Activated T-helper 1 cell treated with anti-CD3 and anti-CD28 coated beads, Interleukin-12 subunit alpha, Interleukin-12 subunit beta, Interleukin-2, Interleukin-4 antibody, amounts not matched to agents 30 ng/mL and 10 ng/mL and 1 ng/mL, durations not matched to agents 14 hours and 24 hours and 36 hours (primary cell): ENCODE measurements at regions not wholly inside any gene's neighbourhood (a gene's known extent, or its start where the extent isn't known, plus 50 kb on each side); places are given as distances from the start of the nearest gene placed in this dataset.

Experiments
- DNase-seq: peaks from one replicate; pipeline ENCODE4 v3.0.0; 2021; ENCODE audit warnings: low spot score
- H3K27ac Mint-ChIP-seq: one replicate; pipeline ENCODE4 v1.8.0; 2021; ENCODE audit warnings: mild to moderate bottlenecking, mixed read lengths
- H3K27me3 Mint-ChIP-seq: one replicate; pipeline ENCODE4 v1.8.0; 2022; ENCODE audit warnings: mild to moderate bottlenecking, moderate library complexity, mixed read lengths; ENCODE audit not compliant: insufficient read depth
- H3K36me3 Mint-ChIP-seq: one replicate; pipeline ENCODE4 v1.8.0; 2021; ENCODE audit warnings: low read depth, mixed read lengths
- H3K4me1 Mint-ChIP-seq: one replicate; pipeline ENCODE4 v1.8.0; 2021; ENCODE audit warnings: low read depth, mixed read lengths
- H3K4me3 Mint-ChIP-seq: one replicate; pipeline ENCODE4 v1.8.0; 2021; ENCODE audit warnings: mild to moderate bottlenecking, moderate library complexity, mixed read lengths
- H3K9me3 Mint-ChIP-seq: one replicate; pipeline ENCODE4 v1.8.0; 2021; ENCODE audit warnings: mixed read lengths
- intact Hi-C: fragments of 100-400 bp; cut with micrococcal nuclease; formaldehyde crosslinking; loops from one replicate; pipeline ENCODE4 v1.15.1; 2024

GRCh38 chr6:87899499-87900147, 148.0 kb upstream of the SPACA1 start:
- intact Hi-C loops = no loop called here
- Mint-ChIP-seq H3K27me3 (peaks cover 17% of the 10 kb centered on the region), H3K27ac (no peak overlapping the region), H3K4me3 (no peak overlapping the region), H3K4me1 (no peaks in the 10 kb centered on the region), H3K9me3 (no peaks in the 10 kb centered on the region), H3K36me3 (no peaks in the 10 kb centered on the region)
- no peak for DNase-seq

GRCh38 chr6:87897663-87898062, 150.0 kb upstream of the SPACA1 start:
- H3K4me1 Mint-ChIP-seq = no peaks in the 10 kb centered on the region
- H3K9me3 Mint-ChIP-seq = no peaks in the 10 kb centered on the region
- no peaks in the 10 kb centered on the region for H3K36me3 Mint-ChIP-seq
- intact Hi-C loops = no loop called here
- H3K4me3 Mint-ChIP-seq = no peak overlapping the region
- H3K27ac Mint-ChIP-seq = no peak overlapping the region
- H3K27me3 Mint-ChIP-seq = peaks cover 11% of the 10 kb centered on the region
- no peak for DNase-seq

GRCh38 chr6:87897013-87897412, 150.6 kb upstream of the SPACA1 start:
- no peaks in the 10 kb centered on the region for H3K9me3 Mint-ChIP-seq
- H3K27me3 Mint-ChIP-seq = peaks cover 11% of the 10 kb centered on the region
- H3K27ac Mint-ChIP-seq = no peak overlapping the region
- H3K4me1 Mint-ChIP-seq = no peaks in the 10 kb centered on the region
- H3K4me3 Mint-ChIP-seq = no peak overlapping the region
- H3K36me3 Mint-ChIP-seq = no peaks in the 10 kb centered on the region
- intact Hi-C loops = no loop called here
- DNase-seq = no peak

GRCh38 chr6:87887266-87887665, 160.4 kb upstream of the SPACA1 start:
- Mint-ChIP-seq H3K27ac (no peak overlapping the region), H3K9me3 (no peaks in the 10 kb centered on the region), H3K27me3 (peaks cover 6% of the 10 kb centered on the region), H3K36me3 (no peaks in the 10 kb centered on the region), H3K4me3 (no peak overlapping the region), H3K4me1 (no peaks in the 10 kb centered on the region)
- no peak for DNase-seq
- intact Hi-C loops = no loop called here

- Mint-ChIP-seq H3K9me3 (peaks cover 3% of the 10 kb centered on the region), H3K4me1 (no peaks in the 10 kb centered on the region), H3K4me3 (no peak overlapping the region), H3K27ac (no peak overlapping the region), H3K36me3 (no peaks in the 10 kb centered on the region), H3K27me3 (peaks cover 8% of the 10 kb centered on the region)
- intact Hi-C loops = no loop called here
- DNase-seq = no peak
Observed at GRCh38 chr6:87884203-87884602, 163.4 kb upstream of the SPACA1 start.

- Mint-ChIP-seq H3K4me3 (no peak overlapping the region), H3K9me3 (peaks cover 3% of the 10 kb centered on the region), H3K27ac (no peak overlapping the region), H3K4me1 (no peaks in the 10 kb centered on the region), H3K27me3 (peaks cover 13% of the 10 kb centered on the region), H3K36me3 (no peaks in the 10 kb centered on the region)
- intact Hi-C loops = no loop called here
- DNase-seq = no peak
Observed at GRCh38 chr6:87881342-87881895, 166.2 kb upstream of the SPACA1 start.

GRCh38 chr6:87879132-87879861, 168.3 kb upstream of the SPACA1 start:
- Mint-ChIP-seq H3K9me3 (peaks cover 3% of the 10 kb centered on the region), H3K36me3 (no peaks in the 10 kb centered on the region)

GRCh38 chr6:87875781-87876180, 171.9 kb upstream of the SPACA1 start:
- Mint-ChIP-seq H3K9me3 (no peaks in the 10 kb centered on the region), H3K27me3 (peaks cover 22% of the 10 kb centered on the region), H3K4me3 (no peak overlapping the region), H3K27ac (no peak overlapping the region), H3K36me3 (no peaks in the 10 kb centered on the region), H3K4me1 (no peaks in the 10 kb centered on the region)
- DNase-seq = no peak
- intact Hi-C loops = no loop called here

More at GRCh38 chr6:87879132-87879861, 168.3 kb upstream of the SPACA1 start:
- intact Hi-C loops = no loop called here
- no peak for DNase-seq
- no peak overlapping the region for H3K4me3 Mint-ChIP-seq
- no peak overlapping the region for H3K27ac Mint-ChIP-seq
- no peaks in the 10 kb centered on the region for H3K4me1 Mint-ChIP-seq
- H3K27me3 Mint-ChIP-seq = peaks cover 22% of the 10 kb centered on the region

- H3K4me1 Mint-ChIP-seq = no peaks in the 10 kb centered on the region
Observed at GRCh38 chr6:87873556-87873955, 171.5 kb upstream of the AKIRIN2 start.

GRCh38 chr6:87870556-87870955, 168.5 kb upstream of the AKIRIN2 start:
- Mint-ChIP-seq H3K4me1 (no peaks in the 10 kb centered on the region), H3K27me3 (peaks cover 3% of the 10 kb centered on the region), H3K27ac (no peak overlapping the region), H3K9me3 (no peaks in the 10 kb centered on the region), H3K4me3 (no peak overlapping the region), H3K36me3 (no peaks in the 10 kb centered on the region)
- no peak for DNase-seq
- intact Hi-C loops = no loop called here

More at GRCh38 chr6:87873556-87873955, 171.5 kb upstream of the AKIRIN2 start:
- H3K9me3 Mint-ChIP-seq = no peaks in the 10 kb centered on the region
- H3K36me3 Mint-ChIP-seq = no peaks in the 10 kb centered on the region
- peaks cover 18% of the 10 kb centered on the region for H3K27me3 Mint-ChIP-seq
- H3K4me3 Mint-ChIP-seq = no peak overlapping the region
- DNase-seq = no peak
- intact Hi-C loops = no loop called here
- no peak overlapping the region for H3K27ac Mint-ChIP-seq

GRCh38 chr6:87869064-87869905, 167.3 kb upstream of the AKIRIN2 start:
- Mint-ChIP-seq H3K27ac (no peak overlapping the region), H3K9me3 (no peaks in the 10 kb centered on the region), H3K27me3 (no peaks in the 10 kb centered on the region), H3K4me1 (no peaks in the 10 kb centered on the region), H3K36me3 (no peaks in the 10 kb centered on the region), H3K4me3 (no peak overlapping the region)
- DNase-seq = no peak
- intact Hi-C loops = no loop called here

- H3K9me3 Mint-ChIP-seq = no peaks in the 10 kb centered on the region
- no peaks in the 10 kb centered on the region for H3K4me1 Mint-ChIP-seq
- no peak for DNase-seq
- intact Hi-C loops = no loop called here
- H3K4me3 Mint-ChIP-seq = no peak overlapping the region
- H3K27ac Mint-ChIP-seq = no peak overlapping the region
- no peaks in the 10 kb centered on the region for H3K36me3 Mint-ChIP-seq
- H3K27me3 Mint-ChIP-seq = peaks cover 5% of the 10 kb centered on the region
Observed at GRCh38 chr6:87860902-87861301, 158.9 kb upstream of the AKIRIN2 start.

- Mint-ChIP-seq H3K4me1 (no peaks in the 10 kb centered on the region), H3K27me3 (peaks cover 5% of the 10 kb centered on the region), H3K27ac (no peak overlapping the region), H3K36me3 (no peaks in the 10 kb centered on the region), H3K9me3 (no peaks in the 10 kb centered on the region), H3K4me3 (no peak overlapping the region)
- intact Hi-C loops = no loop called here
- no peak for DNase-seq
Observed at GRCh38 chr6:87858440-87858839, 156.4 kb upstream of the AKIRIN2 start.
